GM19452 (cell line): ENCODE measurements at regions not wholly inside any gene's neighbourhood (a gene's known extent, or its start where the extent isn't known, plus 50 kb on each side); places are given as distances from the start of the nearest gene placed in this dataset.
A peak's percentile ranks its signal among the peaks of the same experiment; 100 is the strongest.

Source experiments
- ATAC-seq: cut with Tn5 transposase; IDR thresholded peaks from one replicate; pipeline ENCODE4 v1.9.1; 2021; ENCODE audit not compliant: unreplicated experiment

DNA sequence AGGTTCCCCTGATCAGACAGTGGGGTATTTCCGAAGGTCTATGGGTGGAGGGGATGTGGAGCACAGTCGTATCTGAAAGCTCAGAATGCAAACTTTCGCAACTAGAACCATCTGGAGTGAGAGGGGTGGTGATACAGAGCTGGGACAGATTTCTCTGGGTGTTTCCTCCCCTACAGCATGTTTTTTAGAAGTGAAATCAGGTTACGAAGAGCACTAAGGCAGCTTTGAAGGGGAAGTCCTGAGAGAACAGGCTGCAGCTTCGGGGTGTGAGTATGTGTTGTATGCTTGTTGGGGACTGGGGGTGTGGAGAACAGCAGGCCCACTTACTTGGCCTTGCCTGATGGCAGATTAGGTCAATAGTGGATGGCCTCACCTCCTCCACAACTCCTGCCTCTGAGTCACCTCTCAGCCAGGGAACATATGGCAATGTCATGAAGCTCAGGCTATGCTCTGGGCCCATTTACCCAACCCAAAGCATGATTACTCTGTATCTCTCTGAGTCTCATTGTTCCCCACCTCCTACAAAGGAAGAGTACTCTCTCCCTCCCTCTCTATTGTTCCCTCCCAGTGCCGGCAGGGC is 107.2 kb upstream of the RASGRP1 start:
- peak; percentile 50 for ATAC-seq

DNA sequence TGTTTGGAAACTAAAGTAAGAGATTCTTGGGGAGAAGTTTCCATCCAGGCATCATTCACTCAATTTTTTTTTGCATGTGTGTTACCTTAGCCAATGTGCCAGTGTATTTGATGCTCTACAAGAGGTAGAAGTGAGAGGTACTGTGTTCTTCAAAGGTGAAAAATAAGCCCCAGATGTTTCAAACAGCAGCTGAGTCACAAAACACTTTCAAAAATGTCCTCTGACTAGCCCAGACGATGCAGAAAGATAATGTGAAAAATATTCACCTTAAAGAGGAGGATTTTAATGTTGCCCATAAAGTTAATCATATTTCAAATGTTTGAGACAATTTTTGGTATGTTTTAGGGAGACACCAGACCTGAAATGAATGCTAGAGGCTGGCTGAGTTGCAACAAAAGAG is 107.7 kb upstream of the RASGRP1 start:
- ATAC-seq = no peak

DNA sequence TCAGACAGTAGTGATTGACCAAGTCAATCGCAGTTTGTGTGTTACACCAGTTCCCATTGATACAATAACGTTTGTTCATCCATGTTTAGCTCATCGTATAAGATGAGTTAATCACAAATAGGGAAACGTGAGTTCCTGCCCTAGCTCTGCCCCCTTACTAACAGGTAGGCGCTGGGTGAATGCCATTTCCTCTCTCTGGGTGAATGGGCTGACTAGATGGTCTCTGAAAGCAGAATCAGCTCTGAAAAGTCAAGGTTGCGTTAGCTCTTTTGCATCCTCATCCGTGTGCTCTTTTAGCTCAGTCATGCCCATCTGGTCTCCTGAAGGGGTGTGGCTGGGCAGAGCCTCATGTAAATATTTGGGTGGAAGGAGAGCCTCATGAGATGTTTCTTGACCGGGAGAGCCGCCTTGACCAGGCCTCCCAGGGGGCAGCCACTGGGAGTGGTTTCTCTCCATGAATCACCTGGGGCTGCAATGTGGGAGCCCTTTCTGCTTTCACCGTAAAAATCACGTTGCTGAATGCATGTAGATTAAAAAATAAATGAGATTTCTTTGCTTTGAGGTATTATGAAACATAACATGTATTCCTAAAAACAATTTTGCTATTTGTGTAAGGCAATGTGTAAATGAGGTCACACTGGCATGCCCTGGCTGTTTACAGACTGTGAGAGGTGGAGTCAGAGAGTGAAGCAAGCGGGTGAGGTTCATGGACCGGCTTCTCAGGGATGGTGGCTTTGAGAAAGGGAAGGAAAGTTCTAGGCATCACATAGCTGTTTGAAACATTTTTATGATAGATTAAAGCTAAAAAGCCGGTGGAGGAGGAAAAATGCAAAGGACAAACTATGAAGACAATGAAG is 108.4 kb upstream of the RASGRP1 start:
- peak; percentile 34 for ATAC-seq

DNA sequence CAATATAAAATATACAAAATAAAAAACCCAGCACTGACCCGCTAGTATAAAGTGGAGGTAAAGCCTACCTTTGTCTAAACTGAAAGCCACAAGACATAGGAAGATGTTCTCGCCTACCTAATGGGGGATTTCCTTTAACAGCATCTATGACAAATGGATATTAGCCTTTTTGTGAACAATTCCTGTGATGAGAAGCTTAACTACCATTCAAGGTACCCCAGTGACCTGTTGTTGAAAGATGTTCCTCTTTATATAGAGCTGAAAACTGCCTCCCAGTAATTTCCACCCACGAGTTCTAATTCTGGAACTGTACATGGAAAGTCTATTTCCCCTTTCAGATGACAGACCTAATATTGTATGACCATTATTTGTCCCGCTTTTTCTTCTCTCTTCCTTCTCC is 109.8 kb upstream of the RASGRP1 start:
- no peak for ATAC-seq

GRCh38 chr15:38678281-38678680 is 113.7 kb upstream of the RASGRP1 start:
- no peak for ATAC-seq

DNA sequence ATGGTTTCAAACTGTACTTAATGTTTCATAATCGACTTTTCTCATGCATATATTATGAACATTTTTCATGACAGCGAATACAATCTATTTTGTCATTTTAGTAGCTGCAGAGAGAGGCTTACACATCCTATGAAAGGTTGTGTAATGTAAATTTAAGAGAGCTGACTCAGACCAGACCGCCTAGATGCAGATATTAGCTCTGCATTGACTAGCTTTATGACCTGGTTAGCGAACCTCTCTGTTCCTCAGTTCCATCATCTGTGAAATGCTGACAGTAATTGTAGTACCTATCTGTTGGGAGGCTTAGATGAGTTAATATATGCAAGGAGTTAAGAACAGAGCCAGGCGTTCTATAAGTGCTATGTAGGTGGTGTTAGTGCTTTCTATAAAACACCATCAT is 116.2 kb upstream of the RASGRP1 start:
- ATAC-seq = no peak

DNA sequence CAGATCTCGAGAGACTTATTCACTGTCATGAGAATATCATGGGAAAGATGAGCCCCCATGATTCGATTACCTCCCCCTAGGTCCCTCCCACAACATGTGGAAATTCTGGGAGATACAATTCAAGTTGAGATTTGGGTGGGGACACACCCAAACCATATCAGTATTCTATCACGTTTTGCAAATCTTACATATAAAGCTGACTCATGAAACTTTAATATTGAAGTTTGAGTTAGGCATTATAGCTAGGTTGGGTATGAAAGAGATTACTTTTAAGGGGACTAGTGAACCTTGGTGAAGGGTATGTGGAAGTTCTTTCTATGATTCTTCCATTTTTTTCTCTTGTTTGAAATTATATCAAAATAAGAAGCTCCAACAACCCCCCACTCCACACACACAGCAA is 117.7 kb upstream of the RASGRP1 start:
- no peak for ATAC-seq

DNA sequence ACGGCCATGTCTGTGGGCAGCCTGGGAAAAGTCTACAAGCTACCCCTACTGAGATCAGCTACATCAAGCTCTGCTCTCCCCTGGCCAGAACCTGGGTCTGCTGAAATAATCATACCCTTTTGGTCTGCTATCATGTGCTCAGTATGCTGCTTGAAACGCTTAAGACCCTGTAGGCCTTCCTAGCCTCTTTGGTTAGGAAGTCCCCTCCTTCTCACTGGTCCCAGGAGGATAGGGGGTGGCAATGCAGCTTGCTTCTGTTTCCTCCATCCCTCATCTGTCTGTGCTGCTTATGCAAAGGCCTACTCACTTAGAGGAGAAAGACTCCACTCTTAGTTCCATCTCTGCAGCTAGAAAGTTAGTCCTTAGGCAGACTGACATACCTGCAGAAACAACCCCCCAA is 118.2 kb upstream of the RASGRP1 start:
- no peak for ATAC-seq

GRCh38 chr15:38683382-38684242 is 119.0 kb upstream of the RASGRP1 start:
- ATAC-seq = peak; percentile 82

DNA sequence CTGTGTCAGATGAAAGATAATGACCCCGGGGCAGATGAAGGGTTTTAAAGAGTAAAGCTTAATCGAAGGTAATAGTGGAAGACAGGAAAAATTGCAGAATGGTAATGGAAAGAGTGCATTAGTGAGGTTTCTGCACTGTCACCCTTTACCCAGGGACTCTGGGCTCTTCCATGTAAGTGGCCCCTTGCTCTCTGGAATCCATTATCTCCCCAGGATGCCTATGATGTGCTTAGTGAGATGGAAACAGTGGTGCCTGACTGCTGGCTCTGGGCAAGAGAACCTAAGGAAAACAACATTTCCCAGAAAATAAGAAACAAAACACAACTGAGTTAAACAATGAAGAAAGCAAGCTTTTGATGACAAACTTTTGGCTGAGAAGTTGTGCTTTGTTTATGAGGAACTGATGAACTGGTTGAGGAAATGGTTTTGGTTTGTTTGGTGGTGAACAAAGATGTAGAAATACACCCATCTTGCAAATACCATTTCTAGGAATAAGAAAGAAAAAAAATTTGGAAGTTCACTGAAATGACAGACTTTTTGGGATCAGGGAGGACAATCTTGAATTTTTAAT is 119.9 kb upstream of the RASGRP1 start:
- ATAC-seq = no peak

- ATAC-seq = no peak
Measured at GRCh38 chr15:38685686-38686339, 121.2 kb upstream of the RASGRP1 start.

DNA sequence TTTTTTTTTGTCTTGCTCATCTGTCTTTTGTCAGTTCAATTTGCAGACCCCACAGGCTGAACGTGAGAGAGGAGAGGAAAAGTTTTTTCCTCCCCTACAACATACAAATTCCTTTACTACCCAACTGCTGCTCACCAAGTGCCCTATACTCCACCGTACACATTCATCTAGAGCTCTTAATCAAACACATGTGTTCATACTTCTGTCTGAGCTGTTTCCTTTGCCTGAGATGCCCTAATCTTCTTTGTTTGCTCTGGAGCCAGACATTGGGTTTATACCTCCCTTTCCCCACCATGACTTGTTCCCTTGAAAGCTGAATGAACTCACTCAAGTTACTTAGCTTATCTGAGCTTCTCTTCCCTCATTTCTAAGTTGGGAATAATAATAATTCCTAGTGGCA is 122.7 kb upstream of the RASGRP1 start:
- ATAC-seq = no peak

DNA sequence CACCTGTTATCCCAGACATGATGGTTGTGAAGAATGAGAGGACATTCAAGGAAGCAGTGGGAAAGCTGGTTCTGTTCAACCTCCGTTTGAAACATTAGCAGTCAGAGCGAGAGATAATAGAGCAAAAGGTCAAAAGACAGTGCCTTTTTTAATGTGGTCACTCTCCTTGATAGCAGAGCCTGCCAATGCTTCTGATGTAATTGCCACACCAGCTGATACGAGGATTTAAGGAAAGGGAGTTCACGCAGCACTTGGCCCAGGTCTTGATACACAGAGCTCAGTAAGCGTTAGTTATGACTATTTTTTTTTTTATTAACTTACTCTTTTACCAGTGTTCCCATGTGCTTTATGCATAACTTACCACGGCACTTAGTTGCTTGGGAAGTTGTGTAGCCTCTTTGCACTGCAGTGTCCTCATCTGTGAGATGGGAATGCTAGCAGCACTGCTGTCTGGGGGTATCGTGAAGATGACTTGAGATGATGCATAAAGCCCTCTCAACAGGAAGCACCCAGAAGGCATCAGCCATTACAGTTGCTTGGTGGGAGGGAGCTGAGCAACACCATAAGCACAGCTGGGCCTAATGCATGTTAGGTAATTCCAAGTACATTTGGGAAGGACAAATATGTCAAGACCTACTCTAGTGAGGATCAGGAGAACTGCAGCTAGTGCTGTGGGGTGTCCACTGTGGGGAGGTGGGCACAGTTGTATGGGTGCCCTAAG is 123.3 kb upstream of the RASGRP1 start:
- no peak for ATAC-seq

GRCh38 chr15:38688761-38689160 is 124.1 kb upstream of the RASGRP1 start:
- no peak for ATAC-seq

DNA sequence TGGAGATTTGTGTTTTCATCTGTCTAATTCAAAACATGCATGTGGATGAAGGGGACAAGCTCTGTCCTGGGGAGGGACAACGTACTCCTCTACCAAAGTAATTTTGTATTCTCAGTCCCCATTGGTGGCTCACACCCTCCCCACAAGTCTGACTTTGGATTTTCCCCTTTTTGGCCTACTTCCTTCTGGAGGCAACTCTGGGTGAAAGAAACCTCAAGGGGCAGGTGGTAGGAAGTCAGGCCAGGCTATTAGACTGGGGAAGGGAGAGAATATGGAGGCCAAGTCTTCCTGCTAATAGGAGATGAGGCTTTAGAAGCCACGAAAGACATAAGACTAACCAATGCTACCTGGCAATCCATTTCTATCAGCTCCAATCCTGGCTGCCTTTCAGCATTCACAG is 124.9 kb upstream of the RASGRP1 start:
- ATAC-seq = no peak

- ATAC-seq = no peak
Measured at GRCh38 chr15:38690216-38690615, 125.6 kb upstream of the RASGRP1 start.

- peak; percentile 57 for ATAC-seq
Measured at GRCh38 chr15:38690719-38691332, 126.2 kb upstream of the RASGRP1 start.

- no peak for ATAC-seq
Measured at GRCh38 chr15:38691377-38691776, 126.8 kb upstream of the RASGRP1 start.

DNA sequence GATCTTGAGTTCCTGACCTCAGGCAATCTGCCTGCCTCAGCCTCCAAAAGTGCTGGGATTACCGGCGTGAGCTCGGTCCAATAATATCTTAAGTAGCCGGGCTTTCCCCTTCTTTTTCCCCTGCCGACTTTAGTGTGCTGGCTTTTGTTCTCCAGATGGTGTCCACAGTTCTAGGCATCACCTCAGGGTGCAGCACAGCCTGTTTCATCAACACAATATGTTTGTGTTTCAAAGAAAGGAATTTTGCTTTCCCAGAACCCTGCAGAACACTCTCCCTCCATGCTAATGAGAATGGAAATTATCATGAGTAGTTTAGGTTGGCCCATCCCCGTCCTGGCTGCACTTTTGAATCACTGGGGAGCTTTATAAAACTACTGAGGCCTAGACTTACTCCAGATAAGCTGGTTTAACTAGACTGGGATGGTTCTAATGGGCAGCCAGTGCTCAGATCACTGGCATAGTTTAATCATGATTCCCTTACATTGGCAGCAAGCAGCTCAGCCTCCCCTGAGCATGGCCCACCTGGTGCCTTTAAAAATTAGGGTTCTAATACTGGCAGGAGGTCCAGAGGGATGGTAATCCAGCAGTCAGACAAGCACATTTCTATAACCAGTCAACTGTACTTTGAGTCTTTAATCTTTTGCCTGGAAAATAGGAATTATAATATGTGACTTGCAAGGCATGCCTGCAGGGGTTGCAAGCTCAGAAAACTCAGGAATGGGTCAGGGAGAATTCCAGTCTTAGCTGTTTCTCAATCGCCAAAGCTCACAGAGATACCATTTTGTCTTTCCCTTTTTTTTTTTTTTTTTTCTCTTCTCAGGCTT is 127.6 kb upstream of the RASGRP1 start:
- ATAC-seq = no peak
